WTC11 (cell line): ENCODE measurements at regions not wholly inside any gene's neighbourhood (a gene's known extent, or its start where the extent isn't known, plus 50 kb on each side); places are given as distances from the start of the nearest gene placed in this dataset.

Source experiments
- ATAC-seq: fragments of 200-7000 bp; cut with Tn5 transposase; 2 replicates; pipeline ENCODE4 v1.10.0; 2021; ENCODE audit warnings: mild to moderate bottlenecking, moderate library complexity
- CTCF ChIA-PET: fragments of 300-600 bp; sonication (Branson Sonifier 250); formaldehyde crosslinking; loops from one replicate; lab custom pipeline; 2021; ENCODE audit warnings: antibody characterized with exemption; lab: Charles Lee
- POLR2A ChIA-PET: fragments of 350-600 bp; sonication (Branson Sonifier 250); formaldehyde crosslinking; loops from one replicate; lab custom pipeline; 2021; ENCODE audit warnings: antibody characterized with exemption; lab: Charles Lee
- DNase-seq: peaks from one replicate; pipeline ENCODE4 v3.0.0; 2021; ENCODE audit warnings: low spot score
- H3K27ac Mint-ChIP-seq: 2 replicates; pipeline ENCODE4 v1.8.0; 2021; ENCODE audit warnings: mixed read lengths
- H3K27me3 Mint-ChIP-seq: 2 replicates; pipeline ENCODE4 v1.8.0; 2021; ENCODE audit warnings: low read depth, mild to moderate bottlenecking, moderate library complexity, mixed read lengths
- H3K36me3 Mint-ChIP-seq: 2 replicates; pipeline ENCODE4 v1.8.0; 2021; ENCODE audit warnings: mixed read lengths
- H3K4me1 Mint-ChIP-seq: 2 replicates; pipeline ENCODE4 v1.8.0; 2022; ENCODE audit warnings: mixed read lengths
- H3K4me3 Mint-ChIP-seq: 2 replicates; pipeline ENCODE4 v1.8.0; 2021; ENCODE audit warnings: mild to moderate bottlenecking, moderate library complexity, mixed read lengths
- H3K9me3 Mint-ChIP-seq: 2 replicates; pipeline ENCODE4 v1.8.0; 2021; ENCODE audit warnings: mixed read lengths
- ATF1 ChIP-seq: sonication (generic); formaldehyde crosslinking; IDR thresholded peaks from 2 replicates; pipeline ENCODE4 v1.8.1; 2023; ENCODE audit warnings: mild to moderate bottlenecking, moderate library complexity, missing genetic modification reagents
- CBFB ChIP-seq: sonication (generic); formaldehyde crosslinking; IDR thresholded peaks from 2 replicates; pipeline ENCODE4 v1.8.1; 2022; ENCODE audit warnings: mild to moderate bottlenecking, low read depth, missing genetic modification reagents
- CREB1 ChIP-seq: sonication (generic); formaldehyde crosslinking; IDR thresholded peaks from 2 replicates; pipeline ENCODE4 v1.8.0; 2023; ENCODE audit warnings: mild to moderate bottlenecking, missing genetic modification reagents
- CREM ChIP-seq: sonication (generic); formaldehyde crosslinking; IDR thresholded peaks from 2 replicates; pipeline ENCODE4 v1.8.1; 2022; ENCODE audit warnings: mild to moderate bottlenecking, missing genetic modification reagents, moderate library complexity
- ELF4 ChIP-seq: sonication (generic); formaldehyde crosslinking; IDR thresholded peaks from 2 replicates; pipeline ENCODE4 v1.8.1; 2022; ENCODE audit warnings: low read depth, mild to moderate bottlenecking, moderate library complexity, missing genetic modification reagents
- HMGA2 ChIP-seq: fragments of 250-450 bp; sonication (Bioruptor Pico); IDR thresholded peaks from 2 replicates; pipeline ENCODE4 v1.4.0; 2021; ENCODE audit warnings: mild to moderate bottlenecking, moderate library complexity
- IRF2 ChIP-seq: sonication (generic); formaldehyde crosslinking; IDR thresholded peaks from 2 replicates; pipeline ENCODE4 v1.8.0; 2022; ENCODE audit warnings: low read depth, missing genetic modification reagents, borderline replicate concordance
- JAZF1 ChIP-seq: fragments of 250-450 bp; sonication (Bioruptor Pico); IDR thresholded peaks from 2 replicates; pipeline ENCODE4 v1.9.0; 2021; ENCODE audit warnings: moderate library complexity, mild to moderate bottlenecking, inconsistent platforms
- KAT7 ChIP-seq: sonication (generic); formaldehyde crosslinking; IDR thresholded peaks from 2 replicates; pipeline ENCODE4 v1.8.1; 2023; ENCODE audit warnings: missing genetic modification reagents, mild to moderate bottlenecking, borderline replicate concordance
- NR2C2 ChIP-seq: sonication (generic); formaldehyde crosslinking; IDR thresholded peaks from 2 replicates; pipeline ENCODE4 v1.8.0; 2022; ENCODE audit warnings: mild to moderate bottlenecking, missing genetic modification reagents
- SOX15 ChIP-seq: fragments of 250-450 bp; sonication (Bioruptor Pico); IDR thresholded peaks from 2 replicates; pipeline ENCODE4 v1.9.0; 2021; ENCODE audit warnings: mild to moderate bottlenecking
- SP1 ChIP-seq: sonication (generic); formaldehyde crosslinking; conservative IDR thresholded peaks from 2 replicates; pipeline ENCODE4 v1.8.1; 2022; ENCODE audit warnings: missing genetic modification reagents
- ZNF423 ChIP-seq: fragments of 250-450 bp; sonication (Bioruptor Pico); IDR thresholded peaks from 2 replicates; pipeline ENCODE4 v2.1.2; 2022; ENCODE audit warnings: mild to moderate bottlenecking, moderate library complexity
- TF ChIP-seq, protein P1 (sequence below): fragments of 250-450 bp; sonication (Bioruptor Pico); IDR thresholded peaks from 2 replicates; pipeline ENCODE4 v2.1.2; 2022; ENCODE audit warnings: mild to moderate bottlenecking, moderate library complexity
- TF ChIP-seq, protein P2 (sequence below): sonication (generic); formaldehyde crosslinking; IDR thresholded peaks from 2 replicates; pipeline ENCODE4 v1.8.0; 2023; ENCODE audit warnings: missing genetic modification reagents, mild to moderate bottlenecking, borderline replicate concordance
- TF ChIP-seq, protein P3 (sequence below): sonication (generic); formaldehyde crosslinking; IDR thresholded peaks from 2 replicates; pipeline ENCODE4 v1.8.1; 2023; ENCODE audit warnings: mild to moderate bottlenecking, missing genetic modification reagents
- TF ChIP-seq, protein P4 (sequence below): sonication (generic); formaldehyde crosslinking; IDR thresholded peaks from 2 replicates; pipeline ENCODE4 v1.8.1; 2023; ENCODE audit warnings: mild to moderate bottlenecking, missing genetic modification reagents, moderate library complexity
- TF ChIP-seq, protein P5 (sequence below): sonication (generic); formaldehyde crosslinking; IDR thresholded peaks from 2 replicates; pipeline ENCODE4 v1.8.1; 2023; ENCODE audit warnings: mild to moderate bottlenecking, missing genetic modification reagents, borderline replicate concordance

DNA sequence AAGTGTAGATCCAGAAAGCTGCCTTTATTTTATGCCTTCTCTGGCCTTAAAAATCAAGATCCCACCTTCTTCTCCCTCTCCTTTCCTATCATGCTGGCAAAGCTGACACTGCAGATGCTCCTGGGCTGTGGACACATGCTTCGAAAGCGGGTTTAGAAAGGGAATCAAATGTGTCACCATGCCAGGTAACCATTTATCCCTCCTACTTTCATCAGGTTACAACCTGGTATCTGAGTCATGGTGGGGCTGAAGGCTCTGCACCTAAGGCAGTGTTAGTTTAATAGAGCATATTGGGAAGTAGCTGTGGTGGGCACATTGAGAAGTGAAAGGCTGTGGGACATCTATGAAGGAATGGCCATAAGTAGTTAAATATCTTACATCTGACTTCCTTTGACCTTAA is 69.8 kb downstream of the GJA1 start:
- TF ChIP-seq IRF2 (CRISPR knock-in tag) (no peak), JAZF1 (CRISPR knock-in tag) (no peak)
- TF ChIP-seq, protein P1, sequence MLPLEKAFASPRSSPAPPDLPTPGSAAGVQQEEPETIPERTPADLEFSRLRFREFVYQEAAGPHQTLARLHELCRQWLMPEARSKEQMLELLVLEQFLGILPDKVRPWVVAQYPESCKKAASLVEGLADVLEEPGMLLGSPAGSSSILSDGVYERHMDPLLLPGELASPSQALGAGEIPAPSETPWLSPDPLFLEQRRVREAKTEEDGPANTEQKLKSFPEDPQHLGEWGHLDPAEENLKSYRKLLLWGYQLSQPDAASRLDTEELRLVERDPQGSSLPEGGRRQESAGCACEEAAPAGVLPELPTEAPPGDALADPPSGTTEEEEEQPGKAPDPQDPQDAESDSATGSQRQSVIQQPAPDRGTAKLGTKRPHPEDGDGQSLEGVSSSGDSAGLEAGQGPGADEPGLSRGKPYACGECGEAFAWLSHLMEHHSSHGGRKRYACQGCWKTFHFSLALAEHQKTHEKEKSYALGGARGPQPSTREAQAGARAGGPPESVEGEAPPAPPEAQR (CRISPR knock-in tag) = no peak
- H3K36me3 Mint-ChIP-seq = no peaks in the 10 kb centered on the region
- ChIA-PET CTCF (no interaction called here), POLR2A (no interaction called here)
- H3K27me3 Mint-ChIP-seq = no peaks in the 10 kb centered on the region
- DNase-seq (no peak), ATAC-seq (no peak)
- peaks cover 11% of the 10 kb centered on the region; the same call in 1 of the 2 replicates for H3K4me1 Mint-ChIP-seq
- no peak overlapping the region for H3K27ac Mint-ChIP-seq
- no peak overlapping the region for H3K4me3 Mint-ChIP-seq
- H3K9me3 Mint-ChIP-seq = no peaks in the 10 kb centered on the region

DNA sequence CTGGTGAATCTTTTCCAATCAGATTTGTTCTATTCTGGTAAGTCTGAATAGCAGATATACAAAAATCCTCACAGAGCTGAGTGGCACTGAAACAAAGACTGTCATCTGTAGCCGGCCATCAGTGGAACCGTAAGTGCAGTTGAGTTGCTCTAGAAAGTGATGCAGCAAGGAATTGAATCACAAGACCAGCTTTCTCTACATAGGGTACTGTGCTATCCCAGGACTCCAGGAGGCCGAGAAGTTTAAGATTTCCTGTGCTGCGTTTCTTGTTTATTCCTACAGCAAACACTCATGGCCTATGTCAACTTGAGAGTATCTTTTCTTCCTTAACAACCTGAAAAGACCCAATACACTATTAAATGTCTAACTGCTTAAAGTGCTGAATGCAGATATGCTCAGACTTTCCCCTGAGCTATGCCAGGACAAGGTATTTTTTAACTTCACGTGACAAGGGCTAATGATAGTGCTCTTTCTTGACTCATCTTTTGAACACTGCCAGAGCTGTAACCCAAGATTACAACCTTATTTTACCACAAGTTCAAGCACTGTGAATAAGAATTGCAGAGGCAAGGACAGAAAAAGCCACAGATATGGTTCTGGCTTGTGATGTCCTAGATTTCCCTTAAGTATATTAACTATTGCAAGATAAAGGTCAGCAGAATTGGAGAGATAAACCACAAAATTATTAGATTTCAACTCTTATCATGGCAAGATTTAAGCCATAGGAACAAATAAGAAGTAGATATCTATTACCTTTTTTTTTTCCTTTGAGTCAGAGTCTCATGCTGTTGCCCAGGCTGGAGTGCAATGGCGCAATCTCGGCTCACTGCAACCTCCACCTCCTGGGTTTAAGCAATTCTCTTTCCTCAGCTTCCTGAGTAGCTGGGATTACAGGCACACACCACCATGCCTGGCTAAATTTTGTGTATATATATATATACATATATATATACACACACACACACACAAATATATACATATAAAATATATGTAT is 71.6 kb downstream of the GJA1 start:
- ATAC-seq = no peak
- no peaks in the 10 kb centered on the region for H3K27me3 Mint-ChIP-seq
- POLR2A ChIA-PET = interaction anchor here (0.7 kb wide), 1 partner anchor 295 kb away, joined by 5 read pairs; no protein-coding TSS in a partner anchor
- TF ChIP-seq, protein P2, sequence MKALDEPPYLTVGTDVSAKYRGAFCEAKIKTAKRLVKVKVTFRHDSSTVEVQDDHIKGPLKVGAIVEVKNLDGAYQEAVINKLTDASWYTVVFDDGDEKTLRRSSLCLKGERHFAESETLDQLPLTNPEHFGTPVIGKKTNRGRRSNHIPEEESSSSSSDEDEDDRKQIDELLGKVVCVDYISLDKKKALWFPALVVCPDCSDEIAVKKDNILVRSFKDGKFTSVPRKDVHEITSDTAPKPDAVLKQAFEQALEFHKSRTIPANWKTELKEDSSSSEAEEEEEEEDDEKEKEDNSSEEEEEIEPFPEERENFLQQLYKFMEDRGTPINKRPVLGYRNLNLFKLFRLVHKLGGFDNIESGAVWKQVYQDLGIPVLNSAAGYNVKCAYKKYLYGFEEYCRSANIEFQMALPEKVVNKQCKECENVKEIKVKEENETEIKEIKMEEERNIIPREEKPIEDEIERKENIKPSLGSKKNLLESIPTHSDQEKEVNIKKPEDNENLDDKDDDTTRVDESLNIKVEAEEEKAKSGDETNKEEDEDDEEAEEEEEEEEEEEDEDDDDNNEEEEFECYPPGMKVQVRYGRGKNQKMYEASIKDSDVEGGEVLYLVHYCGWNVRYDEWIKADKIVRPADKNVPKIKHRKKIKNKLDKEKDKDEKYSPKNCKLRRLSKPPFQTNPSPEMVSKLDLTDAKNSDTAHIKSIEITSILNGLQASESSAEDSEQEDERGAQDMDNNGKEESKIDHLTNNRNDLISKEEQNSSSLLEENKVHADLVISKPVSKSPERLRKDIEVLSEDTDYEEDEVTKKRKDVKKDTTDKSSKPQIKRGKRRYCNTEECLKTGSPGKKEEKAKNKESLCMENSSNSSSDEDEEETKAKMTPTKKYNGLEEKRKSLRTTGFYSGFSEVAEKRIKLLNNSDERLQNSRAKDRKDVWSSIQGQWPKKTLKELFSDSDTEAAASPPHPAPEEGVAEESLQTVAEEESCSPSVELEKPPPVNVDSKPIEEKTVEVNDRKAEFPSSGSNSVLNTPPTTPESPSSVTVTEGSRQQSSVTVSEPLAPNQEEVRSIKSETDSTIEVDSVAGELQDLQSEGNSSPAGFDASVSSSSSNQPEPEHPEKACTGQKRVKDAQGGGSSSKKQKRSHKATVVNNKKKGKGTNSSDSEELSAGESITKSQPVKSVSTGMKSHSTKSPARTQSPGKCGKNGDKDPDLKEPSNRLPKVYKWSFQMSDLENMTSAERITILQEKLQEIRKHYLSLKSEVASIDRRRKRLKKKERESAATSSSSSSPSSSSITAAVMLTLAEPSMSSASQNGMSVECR = no peak
- TF ChIP-seq NR2C2 (CRISPR knock-in tag) = no peak
- TF ChIP-seq CREB1 (CRISPR knock-in tag) = no peak
- TF ChIP-seq ELF4 (CRISPR knock-in tag) = no peak
- TF ChIP-seq, protein P3, sequence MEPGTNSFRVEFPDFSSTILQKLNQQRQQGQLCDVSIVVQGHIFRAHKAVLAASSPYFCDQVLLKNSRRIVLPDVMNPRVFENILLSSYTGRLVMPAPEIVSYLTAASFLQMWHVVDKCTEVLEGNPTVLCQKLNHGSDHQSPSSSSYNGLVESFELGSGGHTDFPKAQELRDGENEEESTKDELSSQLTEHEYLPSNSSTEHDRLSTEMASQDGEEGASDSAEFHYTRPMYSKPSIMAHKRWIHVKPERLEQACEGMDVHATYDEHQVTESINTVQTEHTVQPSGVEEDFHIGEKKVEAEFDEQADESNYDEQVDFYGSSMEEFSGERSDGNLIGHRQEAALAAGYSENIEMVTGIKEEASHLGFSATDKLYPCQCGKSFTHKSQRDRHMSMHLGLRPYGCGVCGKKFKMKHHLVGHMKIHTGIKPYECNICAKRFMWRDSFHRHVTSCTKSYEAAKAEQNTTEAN (CRISPR knock-in tag) = no peak
- no peak for TF ChIP-seq KAT7 (CRISPR knock-in tag)
- TF ChIP-seq, protein P4, sequence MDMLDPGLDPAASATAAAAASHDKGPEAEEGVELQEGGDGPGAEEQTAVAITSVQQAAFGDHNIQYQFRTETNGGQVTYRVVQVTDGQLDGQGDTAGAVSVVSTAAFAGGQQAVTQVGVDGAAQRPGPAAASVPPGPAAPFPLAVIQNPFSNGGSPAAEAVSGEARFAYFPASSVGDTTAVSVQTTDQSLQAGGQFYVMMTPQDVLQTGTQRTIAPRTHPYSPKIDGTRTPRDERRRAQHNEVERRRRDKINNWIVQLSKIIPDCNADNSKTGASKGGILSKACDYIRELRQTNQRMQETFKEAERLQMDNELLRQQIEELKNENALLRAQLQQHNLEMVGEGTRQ = no peak
- TF ChIP-seq, protein P5, sequence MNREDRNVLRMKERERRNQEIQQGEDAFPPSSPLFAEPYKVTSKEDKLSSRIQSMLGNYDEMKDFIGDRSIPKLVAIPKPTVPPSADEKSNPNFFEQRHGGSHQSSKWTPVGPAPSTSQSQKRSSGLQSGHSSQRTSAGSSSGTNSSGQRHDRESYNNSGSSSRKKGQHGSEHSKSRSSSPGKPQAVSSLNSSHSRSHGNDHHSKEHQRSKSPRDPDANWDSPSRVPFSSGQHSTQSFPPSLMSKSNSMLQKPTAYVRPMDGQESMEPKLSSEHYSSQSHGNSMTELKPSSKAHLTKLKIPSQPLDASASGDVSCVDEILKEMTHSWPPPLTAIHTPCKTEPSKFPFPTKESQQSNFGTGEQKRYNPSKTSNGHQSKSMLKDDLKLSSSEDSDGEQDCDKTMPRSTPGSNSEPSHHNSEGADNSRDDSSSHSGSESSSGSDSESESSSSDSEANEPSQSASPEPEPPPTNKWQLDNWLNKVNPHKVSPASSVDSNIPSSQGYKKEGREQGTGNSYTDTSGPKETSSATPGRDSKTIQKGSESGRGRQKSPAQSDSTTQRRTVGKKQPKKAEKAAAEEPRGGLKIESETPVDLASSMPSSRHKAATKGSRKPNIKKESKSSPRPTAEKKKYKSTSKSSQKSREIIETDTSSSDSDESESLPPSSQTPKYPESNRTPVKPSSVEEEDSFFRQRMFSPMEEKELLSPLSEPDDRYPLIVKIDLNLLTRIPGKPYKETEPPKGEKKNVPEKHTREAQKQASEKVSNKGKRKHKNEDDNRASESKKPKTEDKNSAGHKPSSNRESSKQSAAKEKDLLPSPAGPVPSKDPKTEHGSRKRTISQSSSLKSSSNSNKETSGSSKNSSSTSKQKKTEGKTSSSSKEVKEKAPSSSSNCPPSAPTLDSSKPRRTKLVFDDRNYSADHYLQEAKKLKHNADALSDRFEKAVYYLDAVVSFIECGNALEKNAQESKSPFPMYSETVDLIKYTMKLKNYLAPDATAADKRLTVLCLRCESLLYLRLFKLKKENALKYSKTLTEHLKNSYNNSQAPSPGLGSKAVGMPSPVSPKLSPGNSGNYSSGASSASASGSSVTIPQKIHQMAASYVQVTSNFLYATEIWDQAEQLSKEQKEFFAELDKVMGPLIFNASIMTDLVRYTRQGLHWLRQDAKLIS (CRISPR knock-in tag) = no peak
- TF ChIP-seq SP1 (CRISPR knock-in tag) = no peak
- no peak for TF ChIP-seq HMGA2 (CRISPR knock-in tag)
- TF ChIP-seq CREM = no peak
- no peak for TF ChIP-seq CBFB (CRISPR knock-in tag)
- no peak for TF ChIP-seq SOX15
- no peak for TF ChIP-seq ZNF423
- TF ChIP-seq ATF1 (CRISPR knock-in tag) = no peak
- TF ChIP-seq, all 79 proteins: peak for 0
- Mint-ChIP-seq H3K27ac (no peak overlapping the region), H3K36me3 (no peaks in the 10 kb centered on the region), H3K9me3 (no peaks in the 10 kb centered on the region), H3K4me1 (peaks cover 13% of the 10 kb centered on the region; the same call in 1 of the 2 replicates), H3K4me3 (no peak overlapping the region)
- no peak for DNase-seq
- CTCF ChIA-PET = interaction anchor here (1.9 kb wide), 1 partner anchor 342 kb away, joined by 4 read pairs; no protein-coding TSS in a partner anchor
